ENCODE measurements at regions not wholly inside any gene's neighbourhood (a gene's known extent, or its start where the extent isn't known, plus 50 kb on each side); places are given as distances from the start of the nearest gene placed in this dataset.

DNA sequence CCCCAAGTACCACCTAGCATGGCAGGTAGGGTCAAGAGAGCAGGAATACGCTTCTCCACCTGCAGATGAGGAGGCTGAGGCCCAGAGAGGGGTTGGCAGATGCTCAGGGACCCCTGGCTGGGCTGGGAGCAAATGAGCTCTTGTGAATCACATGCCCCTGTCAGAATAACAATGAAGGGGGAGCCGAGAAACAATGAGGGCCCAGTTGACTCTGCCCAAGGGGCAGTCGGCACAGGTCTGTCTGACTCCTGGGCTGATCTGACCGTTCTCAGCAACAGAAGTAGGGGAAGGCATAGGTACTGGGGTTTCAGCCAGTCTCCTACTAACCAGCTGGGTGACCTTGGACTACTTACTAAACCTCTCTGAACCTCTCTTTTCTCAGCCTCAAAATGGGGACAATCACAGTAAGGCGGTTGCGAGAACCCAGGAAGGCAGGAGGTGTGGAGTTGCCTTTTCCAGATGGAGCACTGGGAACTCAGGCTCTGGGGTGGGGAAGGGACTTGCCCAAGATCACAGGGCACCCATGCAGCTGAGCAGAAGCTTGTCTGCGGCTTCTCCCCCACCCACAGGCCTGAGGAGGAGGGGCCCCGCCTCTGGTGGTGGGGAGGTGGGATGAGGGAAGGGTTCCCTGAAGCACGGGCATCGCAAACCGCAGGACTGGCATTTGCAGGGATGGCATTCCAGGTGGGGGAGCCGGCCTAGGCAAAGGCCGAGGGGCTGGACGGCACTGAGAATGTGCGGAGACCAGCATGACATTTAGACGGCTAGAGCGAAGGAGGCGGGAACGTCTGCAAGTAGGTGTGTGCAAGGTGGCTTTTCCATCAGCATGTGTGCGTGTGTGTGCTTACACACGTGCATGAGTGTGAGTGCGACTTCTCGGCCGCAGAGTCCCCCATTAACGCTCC, 163.0 kb downstream of the MN1 start:
- no peak overlapping the region for H3K4me3 ChIP-seq (ENCODE audit: low read length)
- TF ChIP-seq, protein P1, sequence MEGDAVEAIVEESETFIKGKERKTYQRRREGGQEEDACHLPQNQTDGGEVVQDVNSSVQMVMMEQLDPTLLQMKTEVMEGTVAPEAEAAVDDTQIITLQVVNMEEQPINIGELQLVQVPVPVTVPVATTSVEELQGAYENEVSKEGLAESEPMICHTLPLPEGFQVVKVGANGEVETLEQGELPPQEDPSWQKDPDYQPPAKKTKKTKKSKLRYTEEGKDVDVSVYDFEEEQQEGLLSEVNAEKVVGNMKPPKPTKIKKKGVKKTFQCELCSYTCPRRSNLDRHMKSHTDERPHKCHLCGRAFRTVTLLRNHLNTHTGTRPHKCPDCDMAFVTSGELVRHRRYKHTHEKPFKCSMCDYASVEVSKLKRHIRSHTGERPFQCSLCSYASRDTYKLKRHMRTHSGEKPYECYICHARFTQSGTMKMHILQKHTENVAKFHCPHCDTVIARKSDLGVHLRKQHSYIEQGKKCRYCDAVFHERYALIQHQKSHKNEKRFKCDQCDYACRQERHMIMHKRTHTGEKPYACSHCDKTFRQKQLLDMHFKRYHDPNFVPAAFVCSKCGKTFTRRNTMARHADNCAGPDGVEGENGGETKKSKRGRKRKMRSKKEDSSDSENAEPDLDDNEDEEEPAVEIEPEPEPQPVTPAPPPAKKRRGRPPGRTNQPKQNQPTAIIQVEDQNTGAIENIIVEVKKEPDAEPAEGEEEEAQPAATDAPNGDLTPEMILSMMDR (conservative IDR thresholded peaks at IDR 0.05; ENCODE audit: low read depth, low read length) = no peak
- DNase-seq (ENCODE audit: low read depth) = no peak

DNA sequence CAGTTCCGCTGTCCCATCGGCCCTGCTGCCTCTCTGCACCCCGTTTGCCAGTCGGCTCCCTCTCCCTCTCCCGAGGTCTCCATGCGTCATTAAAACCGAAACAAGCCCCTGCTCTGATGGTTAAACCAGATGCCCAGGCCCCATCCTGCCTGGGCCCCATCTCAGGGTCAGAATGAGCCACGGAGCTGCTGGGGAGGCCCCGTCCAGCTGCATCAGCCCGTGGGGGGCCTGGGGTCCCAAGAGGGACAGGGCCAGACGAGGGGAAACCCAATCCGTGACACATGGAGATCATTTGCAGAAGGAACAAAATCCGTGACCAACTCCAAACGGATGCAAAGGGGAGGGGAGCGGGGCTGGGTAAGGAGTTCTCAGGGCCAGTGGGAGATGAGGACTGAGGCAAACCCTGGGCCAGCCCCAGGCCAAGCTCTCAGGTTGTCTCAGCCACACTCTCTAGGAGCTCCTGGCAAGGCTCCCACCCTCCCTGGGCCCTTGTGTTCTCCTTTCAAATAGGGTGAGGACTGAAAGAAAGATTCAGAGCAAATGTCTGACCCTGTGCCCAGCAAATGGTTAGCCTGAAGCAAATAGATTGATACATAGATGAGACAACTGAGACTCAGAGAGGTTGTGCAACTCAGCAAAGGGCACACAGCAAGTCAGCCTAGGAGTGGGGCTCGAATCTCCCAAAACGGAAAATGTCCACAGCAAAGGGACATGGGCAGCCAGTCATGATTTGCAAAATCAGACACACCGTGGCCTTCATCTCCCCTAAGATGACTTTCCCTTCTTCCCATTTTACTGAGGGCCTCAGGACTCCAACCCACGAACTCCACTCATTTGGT, 162.1 kb downstream of the MN1 start:
- H3K4me3 ChIP-seq (ENCODE audit: low read length) = no peak overlapping the region
- TF ChIP-seq, protein P1 (conservative IDR thresholded peaks at IDR 0.05; ENCODE audit: low read depth, low read length) = no peak
- no peak for DNase-seq (ENCODE audit: low read depth)

DNA sequence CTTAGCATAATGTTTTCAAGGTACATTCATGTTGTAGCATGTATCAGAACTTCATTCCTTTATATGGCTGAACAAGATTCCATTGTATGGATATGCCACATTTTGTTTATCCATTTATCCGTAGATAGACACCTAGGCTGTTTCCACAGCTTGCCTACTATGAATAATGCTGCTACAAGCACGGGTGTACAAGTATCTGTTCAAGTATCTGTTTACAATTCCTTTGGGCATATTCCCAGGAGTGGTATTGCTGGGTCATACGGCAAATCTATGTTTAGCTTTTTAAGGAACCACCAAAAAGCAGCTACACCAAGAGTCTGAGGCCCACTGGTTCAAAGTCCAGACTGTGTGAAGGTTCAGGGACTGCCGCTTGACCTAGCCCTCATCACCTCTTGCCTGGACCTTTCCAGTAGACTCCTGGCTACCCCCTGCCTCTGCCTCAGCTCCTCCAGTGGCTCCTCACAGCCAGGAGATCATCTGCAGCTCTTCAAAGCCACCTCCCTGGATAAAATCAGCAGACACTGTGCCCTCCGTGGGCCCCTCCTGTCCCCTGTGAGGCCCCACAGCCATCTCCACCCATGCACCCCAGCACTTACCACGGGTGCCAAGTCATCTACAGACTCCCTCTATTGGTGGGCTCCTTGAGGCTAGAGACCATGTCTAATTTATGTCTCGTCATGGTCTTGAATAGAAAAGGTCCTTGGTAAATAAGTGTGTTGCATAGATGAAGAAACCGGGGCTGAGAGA, 160.3 kb downstream of the MN1 start:
- no peak for DNase-seq (ENCODE audit: low read depth)
- TF ChIP-seq, protein P1 (conservative IDR thresholded peaks at IDR 0.05; ENCODE audit: low read depth, low read length) = no peak
- no peak overlapping the region for H3K4me3 ChIP-seq (ENCODE audit: low read length)

DNA sequence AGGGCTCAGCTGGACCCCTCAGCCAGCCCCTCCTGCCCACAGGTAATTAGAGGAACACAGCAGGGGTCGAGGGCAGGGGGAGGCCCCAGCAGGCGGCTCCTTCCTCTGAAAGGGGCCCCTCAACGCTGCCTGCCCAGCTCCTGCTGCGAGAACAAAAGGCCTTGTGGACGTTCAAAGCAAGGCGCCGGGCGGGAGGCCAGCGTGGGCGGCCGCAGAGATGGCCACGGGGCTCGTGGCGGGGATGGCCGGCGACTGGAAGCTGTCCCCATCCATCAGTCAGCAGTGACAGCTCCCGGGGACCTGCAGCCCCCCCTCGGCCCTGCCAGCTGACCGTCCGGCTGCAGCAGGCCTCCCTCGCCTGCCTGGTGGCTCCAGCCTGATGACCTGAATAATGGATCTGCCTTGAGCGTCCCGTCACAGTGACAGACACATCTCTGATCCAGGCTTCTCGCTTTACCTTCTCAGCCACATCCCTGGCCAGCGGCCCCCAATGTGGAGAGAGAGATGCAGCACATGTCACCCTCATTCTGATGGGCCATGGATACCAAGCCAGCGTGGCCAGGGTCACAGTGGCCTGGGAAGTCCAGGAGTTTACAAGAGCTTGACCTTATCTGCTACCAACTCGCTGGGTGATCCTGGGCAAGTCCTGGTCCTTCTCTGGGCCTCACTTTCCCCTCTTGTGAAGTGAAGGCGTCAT, 159.3 kb downstream of the MN1 start:
- TF ChIP-seq, protein P1 (conservative IDR thresholded peaks at IDR 0.05; ENCODE audit: low read depth, low read length) = no peak
- DNase-seq (ENCODE audit: low read depth) = no peak
- no peak overlapping the region for H3K4me3 ChIP-seq (ENCODE audit: low read length)

DNA sequence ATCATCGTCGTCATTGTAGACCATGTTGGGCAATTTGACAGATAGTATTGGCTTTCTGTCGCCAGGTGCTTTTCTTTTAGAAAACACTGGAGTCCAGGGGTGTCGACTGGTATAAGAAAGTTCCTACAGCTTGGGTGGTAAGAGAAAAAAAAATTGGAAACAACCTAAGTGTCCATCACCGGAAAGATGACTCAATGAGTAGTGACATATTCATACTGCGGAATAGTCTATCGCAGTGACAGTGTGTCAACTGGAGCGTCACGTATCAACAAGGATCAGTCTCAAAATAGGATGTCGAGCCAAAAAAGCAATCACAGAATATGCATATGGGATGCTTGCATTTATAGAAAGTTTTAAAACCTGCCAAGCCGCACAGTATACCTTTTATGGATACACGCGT, 157.6 kb downstream of the MN1 start:
- DNase-seq (ENCODE audit: low read depth) = no peak
- H3K4me3 ChIP-seq (ENCODE audit: low read length) = no peak overlapping the region
- TF ChIP-seq, protein P1 (conservative IDR thresholded peaks at IDR 0.05; ENCODE audit: low read depth, low read length) = no peak

DNA sequence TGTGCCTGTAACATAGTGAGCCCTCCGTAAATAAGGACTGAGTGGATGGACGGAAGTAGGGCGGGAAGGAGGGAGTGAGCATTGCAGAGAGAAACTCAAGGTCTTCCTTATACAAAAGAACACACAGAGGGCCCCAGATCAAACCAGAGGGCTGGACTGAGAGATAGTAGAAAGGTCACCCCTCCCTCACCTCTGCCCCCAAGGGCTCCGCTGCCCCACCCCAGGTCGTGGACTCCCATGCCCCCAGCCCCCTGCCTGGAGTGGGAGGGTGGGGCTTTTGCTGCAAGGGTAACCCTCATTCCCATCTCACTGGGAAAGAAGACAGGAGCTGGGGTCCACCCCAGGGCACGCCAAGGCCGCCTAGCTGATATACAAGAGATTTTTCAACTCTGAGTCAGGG, 157.0 kb downstream of the MN1 start:
- no peak for DNase-seq (ENCODE audit: low read depth)
- no peak overlapping the region for H3K4me3 ChIP-seq (ENCODE audit: low read length)
- TF ChIP-seq, protein P1 (conservative IDR thresholded peaks at IDR 0.05; ENCODE audit: low read depth, low read length) = no peak
